ENCODE measurements at regions not wholly inside any gene's neighbourhood (a gene's known extent, or its start where the extent isn't known, plus 50 kb on each side); places are given as distances from the start of the nearest gene placed in this dataset.

- no peak for TF ChIP-seq NFIC (IDR thresholded peaks at IDR 0.05)
- TF ChIP-seq EGR1 (IDR thresholded peaks at IDR 0.05) = no peak
- no peak for TF ChIP-seq ZBTB7A (IDR thresholded peaks at IDR 0.05; ENCODE audit: low read depth)
- TF ChIP-seq TAF1 (IDR thresholded peaks at IDR 0.05; ENCODE audit: low read depth) = no peak
- no peak for TF ChIP-seq TEAD4 (IDR thresholded peaks at IDR 0.05)
- TF ChIP-seq, protein P1, sequence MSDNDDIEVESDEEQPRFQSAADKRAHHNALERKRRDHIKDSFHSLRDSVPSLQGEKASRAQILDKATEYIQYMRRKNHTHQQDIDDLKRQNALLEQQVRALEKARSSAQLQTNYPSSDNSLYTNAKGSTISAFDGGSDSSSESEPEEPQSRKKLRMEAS (IDR thresholded peaks at IDR 0.05) = no peak
- TF ChIP-seq EP300 (IDR thresholded peaks at IDR 0.05; ENCODE audit: borderline replicate concordance) = no peak
- no peak for TF ChIP-seq RAD21 (IDR thresholded peaks at IDR 0.05; ENCODE audit: low read depth)
- TF ChIP-seq USF1 (IDR thresholded peaks at IDR 0.05) = no peak
- TF ChIP-seq REST (IDR thresholded peaks at IDR 0.05; ENCODE audit: low read depth) = no peak
Observed at GRCh38 chr5:52491071-52491787, 296.5 kb upstream of the ITGA1 start.

DNA sequence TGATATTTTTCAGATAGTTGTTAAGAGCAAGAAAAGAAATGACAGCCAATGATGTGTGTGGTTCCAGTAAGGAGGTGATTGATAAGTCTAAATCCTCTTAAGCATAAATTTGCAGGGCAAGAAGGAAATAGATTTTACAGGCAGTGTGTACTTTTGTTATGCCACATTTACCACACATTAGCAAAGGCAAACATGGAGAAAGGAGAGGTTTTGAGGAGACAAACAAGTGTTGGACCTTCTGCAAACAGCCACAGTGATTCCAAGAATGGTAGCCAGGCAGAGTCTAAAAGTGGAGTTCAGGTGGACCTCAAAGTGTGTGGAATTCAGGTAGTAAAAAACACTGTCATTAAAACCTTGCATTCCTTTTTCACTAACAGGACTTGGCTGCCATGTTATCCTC is 295.9 kb upstream of the ITGA1 start:
- TF ChIP-seq TCF12 (IDR thresholded peaks at IDR 0.05; ENCODE audit: low read depth) = no peak
- TF ChIP-seq FOXM1 (IDR thresholded peaks at IDR 0.05; ENCODE audit: borderline replicate concordance, low read depth) = no peak
- TF ChIP-seq EP300 (IDR thresholded peaks at IDR 0.05; ENCODE audit: borderline replicate concordance) = no peak
- TF ChIP-seq RAD21 (IDR thresholded peaks at IDR 0.05; ENCODE audit: low read depth) = no peak
- no peak for TF ChIP-seq CEBPB (IDR thresholded peaks at IDR 0.05)
- no peak for TF ChIP-seq REST (IDR thresholded peaks at IDR 0.05; ENCODE audit: low read depth)
- TF ChIP-seq NFIC (IDR thresholded peaks at IDR 0.05) = no peak
- no peak for TF ChIP-seq EGR1 (IDR thresholded peaks at IDR 0.05)
- TF ChIP-seq YY1 (IDR thresholded peaks at IDR 0.05; ENCODE audit: low read depth) = no peak
- no peak for TF ChIP-seq TEAD4 (IDR thresholded peaks at IDR 0.05)
- TF ChIP-seq TAF1 (IDR thresholded peaks at IDR 0.05; ENCODE audit: low read depth) = no peak
- TF ChIP-seq, protein P1 (IDR thresholded peaks at IDR 0.05) = no peak
- no peak for TF ChIP-seq USF1 (IDR thresholded peaks at IDR 0.05)
- no peak for TF ChIP-seq ZBTB7A (IDR thresholded peaks at IDR 0.05; ENCODE audit: low read depth)

DNA sequence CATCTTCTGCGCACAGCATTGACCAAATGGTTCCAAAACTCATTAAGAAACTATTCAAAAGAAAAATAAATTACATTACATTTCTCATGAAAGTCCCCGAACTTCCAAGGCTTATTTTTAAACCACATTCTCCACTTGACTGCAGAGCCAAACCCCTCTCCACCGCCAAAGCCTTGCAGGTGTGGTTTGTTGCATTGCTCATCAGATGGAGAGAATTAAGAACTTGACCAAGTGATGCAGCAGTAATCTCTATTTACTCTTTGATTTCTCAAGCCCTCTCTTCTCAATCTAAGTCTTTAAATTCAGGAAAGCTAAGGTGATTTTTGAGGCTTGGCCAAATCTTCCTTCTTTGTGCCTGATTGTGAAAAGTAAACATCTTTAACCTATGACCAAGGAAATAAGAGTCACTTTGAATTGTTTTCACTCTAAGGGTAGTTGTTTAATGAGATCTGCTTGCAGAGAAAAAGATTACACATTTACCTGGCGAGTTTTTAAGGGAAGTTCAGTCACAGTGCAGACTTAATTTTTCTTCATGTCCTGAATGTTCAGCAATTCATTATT is 290.5 kb upstream of the ITGA1 start:
- TF ChIP-seq CEBPB (IDR thresholded peaks at IDR 0.05) = no peak

- TF ChIP-seq FOXM1 (IDR thresholded peaks at IDR 0.05; ENCODE audit: borderline replicate concordance, low read depth) = no peak
- no peak for TF ChIP-seq USF1 (IDR thresholded peaks at IDR 0.05)
- no peak for TF ChIP-seq TCF12 (IDR thresholded peaks at IDR 0.05; ENCODE audit: low read depth)
- no peak for TF ChIP-seq NFIC (IDR thresholded peaks at IDR 0.05)
- no peak for TF ChIP-seq TAF1 (IDR thresholded peaks at IDR 0.05; ENCODE audit: low read depth)
- no peak for TF ChIP-seq ZBTB7A (IDR thresholded peaks at IDR 0.05; ENCODE audit: low read depth)
- TF ChIP-seq EP300 (IDR thresholded peaks at IDR 0.05; ENCODE audit: borderline replicate concordance) = no peak
- no peak for TF ChIP-seq EGR1 (IDR thresholded peaks at IDR 0.05)
- TF ChIP-seq RAD21 (IDR thresholded peaks at IDR 0.05; ENCODE audit: low read depth) = no peak
- TF ChIP-seq TEAD4 (IDR thresholded peaks at IDR 0.05) = no peak
- TF ChIP-seq YY1 (IDR thresholded peaks at IDR 0.05; ENCODE audit: low read depth) = no peak
- TF ChIP-seq REST (IDR thresholded peaks at IDR 0.05; ENCODE audit: low read depth) = no peak
- no peak for TF ChIP-seq CREB1 (IDR thresholded peaks at IDR 0.05; ENCODE audit: low read depth)
- TF ChIP-seq, protein P1 (IDR thresholded peaks at IDR 0.05) = no peak
- TF ChIP-seq CEBPB (IDR thresholded peaks at IDR 0.05) = no peak
Observed at GRCh38 chr5:52498607-52499006, 289.1 kb upstream of the ITGA1 start.

All from Ishikawa (cell line).